B cell (primary cell): ENCODE measurements at regions not wholly inside any gene's neighbourhood (a gene's known extent, or its start where the extent isn't known, plus 50 kb on each side); places are given as distances from the start of the nearest gene placed in this dataset.

ENCODE experiments used
- ATAC-seq: fragments of 200-7000 bp; cut with Tn5 transposase; one replicate; pipeline ENCODE4 v1.10.0; 2021; ENCODE audit warnings: low read depth, mild to moderate bottlenecking, moderate number of reproducible peaks, moderate library complexity
- CTCF ChIA-PET: fragments of 350-600 bp; sonication (Branson Sonifier 250); formaldehyde crosslinking; loops from one replicate; lab custom pipeline; 2021; ENCODE audit warnings: antibody characterized with exemption, inconsistent platforms; lab: Charles Lee
- POLR2A ChIA-PET: fragments of 350-600 bp; sonication (Branson Sonifier 250); formaldehyde crosslinking; loops from one replicate; lab custom pipeline; 2021; ENCODE audit warnings: antibody characterized with exemption; lab: Charles Lee
- DNase-seq: peaks from one replicate; pipeline ENCODE4 v3.0.0; 2013
- H2AFZ ChIP-seq: 2 replicates; pipeline ENCODE4 v1.6.1; 2012; ENCODE audit warnings: mild to moderate bottlenecking, low read depth, low read length; ENCODE audit not compliant: insufficient read depth, poor library complexity, severe bottlenecking
- H3K27ac ChIP-seq, 2 donors: 1 replicate in 1 of 2; 2 replicates in 1 of 2; pipeline ENCODE4 v1.5.1; 2012 to 2013; ENCODE audit warnings: low read length in 2 of 2, mild to moderate bottlenecking in 2 of 2, moderate library complexity in 1 of 2
- H3K27me3 ChIP-seq, 4 experiments: fragments of 200-600 bp in 1 of 4; sonication (generic) in 1 of 4; replicated peaks in 1 of 4; 1 replicate in 2 of 4; 2 replicates in 2 of 4; pipeline versions ENCODE4 v1.6.1 to v1.7.0; 2013 to 2016; ENCODE audit warnings: low read length in 3 of 4, mild to moderate bottlenecking in 2 of 4, mixed read lengths in 1 of 4, moderate library complexity in 1 of 4; ENCODE audit not compliant: insufficient read depth in 4 of 4, control insufficient read depth in 3 of 4; ENCODE audit errors: control extremely low read depth in 1 of 4
- H3K36me3 ChIP-seq, 2 experiments: replicated peaks in 1 of 2; 1 replicate in 1 of 2; 2 replicates in 1 of 2; pipeline versions ENCODE4 v1.6.1 to v1.7.1; 2013; ENCODE audit warnings: low read length in 1 of 2; ENCODE audit not compliant: insufficient read depth in 2 of 2, control insufficient read depth in 1 of 2; ENCODE audit errors: control extremely low read depth in 1 of 2, extremely low read depth in 1 of 2
- H3K4me1 ChIP-seq, 2 donors: fragments of 200-600 bp in 1 of 2; sonication (generic) in 1 of 2; 1 replicate in 1 of 2; 2 replicates in 1 of 2; pipeline versions ENCODE4 v1.5.1 to v1.6.1; 2013 to 2017; ENCODE audit warnings: low read length in 2 of 2; ENCODE audit not compliant: control insufficient read depth in 2 of 2, insufficient read depth in 2 of 2
- H3K4me2 ChIP-seq: replicated peaks from 2 replicates; pipeline ENCODE3; 2012; ENCODE audit warnings: mild to moderate bottlenecking, low read depth, low read length; ENCODE audit not compliant: poor library complexity, severe bottlenecking
- H3K4me3 ChIP-seq, 5 experiments: fragments of 200-600 bp in 1 of 5; sonication (generic) in 1 of 5; 1 replicate in 3 of 5; 2 replicates in 2 of 5; pipeline versions ENCODE4 v1.5.1 to v1.7.0; 2011 to 2016; ENCODE audit warnings: low read length in 4 of 5, mild to moderate bottlenecking in 4 of 5, low read depth in 2 of 5, control low read depth in 1 of 5, moderate library complexity in 1 of 5; ENCODE audit not compliant: insufficient read depth in 1 of 5; ENCODE audit errors: control extremely low read depth in 1 of 5, extremely low read depth in 1 of 5
- H3K79me2 ChIP-seq: fragments of 200-600 bp; sonication (generic); one replicate; pipeline ENCODE4 v1.6.0; 2016; ENCODE audit warnings: low read length; ENCODE audit not compliant: control insufficient read depth, insufficient read depth
- H3K9ac ChIP-seq: fragments of 200-600 bp; sonication (generic); 2 replicates; pipeline ENCODE4 v1.6.1; 2017; ENCODE audit warnings: mild to moderate bottlenecking, low read length, moderate library complexity
- H3K9me3 ChIP-seq, 3 donors: one replicate each; pipeline versions ENCODE4 v1.6.1 to v1.7.1; 2013; ENCODE audit warnings: low read length in 2 of 3; ENCODE audit not compliant: control insufficient read depth in 2 of 3, insufficient read depth in 1 of 3; ENCODE audit errors: control extremely low read depth in 1 of 3
- H4K20me1 ChIP-seq: 2 replicates; pipeline ENCODE4 v1.6.0; 2012; ENCODE audit warnings: mild to moderate bottlenecking, low read length; ENCODE audit not compliant: insufficient read depth, control insufficient read depth, poor library complexity, severe bottlenecking
- H3K27ac Mint-ChIP-seq: one replicate; pipeline ENCODE4 v1.8.0; 2021; ENCODE audit warnings: mixed read lengths
- H3K27me3 Mint-ChIP-seq: one replicate; pipeline ENCODE4 v1.8.0; 2021; ENCODE audit warnings: mixed read lengths
- H3K4me1 Mint-ChIP-seq: one replicate; pipeline ENCODE4 v1.8.0; 2021; ENCODE audit warnings: mixed read lengths
- H3K4me3 Mint-ChIP-seq: one replicate; pipeline ENCODE4 v1.8.0; 2021; ENCODE audit warnings: mixed read lengths
- H3K9me3 Mint-ChIP-seq: one replicate; pipeline ENCODE4 v1.8.0; 2022; ENCODE audit warnings: mixed read lengths; ENCODE audit not compliant: insufficient read depth
- CTCF ChIP-seq: fragments of 200-600 bp; IDR thresholded peaks from one replicate; pipeline ENCODE4 v1.8.0; 2022; ENCODE audit warnings: antibody characterized with exemption, mild to moderate bottlenecking
- EZH2 ChIP-seq: IDR thresholded peaks from 2 replicates; pipeline ENCODE4 v1.6.1; 2012; ENCODE audit warnings: borderline replicate concordance, low read depth, mild to moderate bottlenecking, moderate library complexity, low read length; ENCODE audit not compliant: insufficient read depth, poor library complexity, severe bottlenecking
- WGBS: methylation state at CpG from one replicate; pipeline ENCODE4 v1.1.5; 2013; ENCODE audit warnings: missing lambda C conversion rate; ENCODE audit not compliant: insufficient coverage; 5-methylcytosine and 5-hydroxymethylcytosine counted together
- intact Hi-C: fragments of 100-400 bp; cut with micrococcal nuclease; formaldehyde crosslinking; loops from one replicate; pipeline ENCODE4 v1.10.0; 2022

- TF ChIP-seq CTCF, result no peak
- no peak for TF ChIP-seq EZH2
- Histone ChIP-seq H3K4me2 (no peak overlapping the region), H3K9me3 (no peaks in the 10 kb centered on the region), H2AFZ (no peak overlapping the region), H3K27ac (no peak overlapping the region), H3K27me3 (peaks cover 0 to 4% (median 0%) of the 10 kb centered on the region in 4 experiments), H3K36me3 (no peaks in the 10 kb centered on the region), H3K4me3 (no peak overlapping the region), H3K9ac (no peak overlapping the region), H3K4me1 (no peaks in the 10 kb centered on the region), H4K20me1 (no peaks in the 10 kb centered on the region), H3K79me2 (no peaks in the 10 kb centered on the region)
- Mint-ChIP-seq H3K4me3 (no peak overlapping the region), H3K4me1 (no peaks in the 10 kb centered on the region), H3K27ac (no peak overlapping the region), H3K9me3 (peaks cover 9% of the 10 kb centered on the region), H3K27me3 (peaks cover 11% of the 10 kb centered on the region)
- intact Hi-C loops, result no loop called here
- no peak for DNase-seq
- WGBS, result 100% methylated on average over 1 of the region's 2 CpGs
- ATAC-seq, result no peak
- POLR2A ChIA-PET, result no interaction called here
- CTCF ChIA-PET, result no interaction called here
These were observed 265.4 kb upstream of the SLC7A11 start for GRCh38 chr4:138507522-138507921.

GRCh38 chr4:138501614-138502013 lies 259.5 kb upstream of the SLC7A11 start:
- H3K4me3 Mint-ChIP-seq, result no peak overlapping the region
- DNase-seq (no peak), ATAC-seq (no peak)
- Histone ChIP-seq H3K79me2 (no peaks in the 10 kb centered on the region), H3K27me3 (no peaks in the 10 kb centered on the region), H2AFZ (no peak overlapping the region), H3K36me3 (no peaks in the 10 kb centered on the region), H3K4me3 (no peak overlapping the region), H3K9me3 (peaks cover 0 to 10% (median 0%) of the 10 kb centered on the region in 3 donors), H3K27ac (no peak overlapping the region), H3K4me2 (no peak overlapping the region), H4K20me1 (no peaks in the 10 kb centered on the region), H3K9ac (no peak overlapping the region), H3K4me1 (no peaks in the 10 kb centered on the region)
- POLR2A ChIA-PET, result no interaction called here
- 69% methylated on average over 1 of the region's 1 CpG for WGBS
- no peaks in the 10 kb centered on the region for H3K27me3 Mint-ChIP-seq
- H3K4me1 Mint-ChIP-seq, result no peaks in the 10 kb centered on the region
- CTCF ChIA-PET, result no interaction called here
- no peak overlapping the region for H3K27ac Mint-ChIP-seq
- TF ChIP-seq CTCF, result no peak
- no peak for TF ChIP-seq EZH2
- intact Hi-C loops, result no loop called here
- peaks cover 19% of the 10 kb centered on the region for H3K9me3 Mint-ChIP-seq
